GM18520 (cell line): ENCODE measurements at regions not wholly inside any gene's neighbourhood (a gene's known extent, or its start where the extent isn't known, plus 50 kb on each side); places are given as distances from the start of the nearest gene placed in this dataset.
"Not testable (repeated sequence)": the region's sequence is repeated elsewhere in the genome, so short reads cannot be mapped to it uniquely, and the experiment has no call there.

ENCODE experiments used
- ATAC-seq: cut with Tn5 transposase; IDR thresholded peaks from one replicate; pipeline ENCODE4 v1.9.1; 2021; ENCODE audit not compliant: unreplicated experiment

DNA sequence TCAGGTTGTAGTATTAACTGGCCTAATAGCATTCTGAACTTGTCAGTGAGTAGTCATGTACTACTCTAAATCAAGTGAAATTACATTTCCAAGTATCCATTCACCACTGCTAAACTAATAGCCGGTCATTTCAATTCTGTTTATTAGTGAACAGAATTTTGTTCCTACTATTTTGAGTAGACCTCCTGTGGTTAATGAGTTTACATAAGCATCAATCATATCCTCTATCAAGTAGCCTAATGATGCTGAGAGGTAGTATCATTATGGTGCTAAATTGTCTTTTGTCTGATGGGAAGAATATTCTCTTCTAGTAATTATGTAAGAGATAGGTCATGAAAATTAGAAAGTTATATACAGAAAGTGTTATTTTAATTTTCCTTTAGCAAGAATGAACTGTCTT, 602.8 kb downstream of the KCNT2 start:
- no peak for ATAC-seq

DNA sequence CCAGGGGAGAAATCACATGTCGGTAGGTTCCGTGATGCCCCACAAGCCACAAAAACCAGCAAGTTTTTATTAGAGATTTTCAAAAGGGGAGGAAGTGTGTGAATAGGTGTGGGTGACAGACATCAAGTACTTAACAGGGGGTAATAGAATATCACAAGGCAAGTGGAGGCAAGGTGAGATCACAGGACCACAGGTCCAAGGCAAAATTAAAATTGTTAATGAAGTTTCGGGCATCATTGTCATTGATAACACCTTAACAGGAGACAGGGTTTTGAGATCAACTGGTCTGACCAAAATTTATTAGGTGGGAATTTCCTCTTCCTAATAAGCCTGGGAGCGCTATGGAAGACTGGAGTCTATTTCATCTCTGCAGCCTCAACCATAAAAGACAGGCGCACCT, 603.9 kb downstream of the KCNT2 start:
- not testable (repeated sequence) for ATAC-seq

DNA sequence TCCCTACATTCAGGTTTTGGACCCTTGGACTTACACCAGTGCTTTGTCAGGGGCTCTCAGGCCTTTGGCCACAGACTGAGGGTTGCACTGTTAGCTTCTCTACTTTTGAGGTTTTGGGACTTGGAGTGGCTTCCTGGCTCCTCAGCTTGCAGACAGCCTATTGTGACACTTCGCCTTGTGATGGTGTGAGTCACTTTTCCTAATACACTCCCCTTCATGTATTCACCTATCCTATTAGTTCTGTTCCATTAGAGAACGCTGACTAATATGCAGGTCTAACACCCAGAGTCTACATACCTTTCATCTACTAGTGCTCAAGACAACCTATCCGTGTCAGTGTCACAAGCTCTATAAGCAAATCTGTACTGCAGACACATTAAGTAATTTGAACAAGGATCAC, 605.3 kb downstream of the KCNT2 start:
- ATAC-seq = no peak

DNA sequence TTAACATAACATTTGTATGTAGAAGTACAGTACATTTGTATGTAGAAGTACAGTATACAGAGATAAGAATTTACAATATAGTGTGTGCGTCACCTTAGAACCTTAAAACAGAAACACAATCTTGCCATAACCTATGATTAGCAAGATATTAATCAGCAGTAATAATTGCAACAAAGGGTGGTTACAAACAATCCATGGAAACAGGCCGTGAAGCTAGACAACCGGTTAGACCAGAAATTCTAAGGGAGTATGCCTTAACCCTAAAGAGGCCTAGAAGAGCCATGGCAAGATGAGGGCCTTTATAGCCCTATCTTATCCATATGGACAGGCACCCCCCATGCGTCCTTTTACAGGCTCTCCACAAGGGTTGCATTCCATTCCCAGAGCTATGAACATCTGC, 605.9 kb downstream of the KCNT2 start:
- not testable (repeated sequence) for ATAC-seq

DNA sequence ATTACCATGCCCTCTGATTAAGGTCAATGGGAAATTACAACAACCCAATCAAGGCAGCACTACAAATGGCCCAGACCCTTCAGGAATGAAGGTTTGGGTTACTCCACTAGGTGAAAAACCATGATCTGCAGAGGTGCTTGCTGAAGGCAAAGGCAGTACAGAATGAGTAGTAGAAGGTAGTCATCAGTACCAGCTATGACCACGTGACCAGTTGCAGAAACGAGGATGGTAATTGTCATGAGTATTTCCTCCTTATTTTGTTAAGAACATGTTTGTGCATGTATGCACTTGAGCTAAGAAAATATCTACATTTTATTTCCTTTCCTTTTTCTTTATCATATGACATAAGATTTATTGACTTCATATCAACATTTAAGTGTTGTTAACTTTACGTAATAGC, 607.1 kb downstream of the KCNT2 start:
- ATAC-seq = no peak

DNA sequence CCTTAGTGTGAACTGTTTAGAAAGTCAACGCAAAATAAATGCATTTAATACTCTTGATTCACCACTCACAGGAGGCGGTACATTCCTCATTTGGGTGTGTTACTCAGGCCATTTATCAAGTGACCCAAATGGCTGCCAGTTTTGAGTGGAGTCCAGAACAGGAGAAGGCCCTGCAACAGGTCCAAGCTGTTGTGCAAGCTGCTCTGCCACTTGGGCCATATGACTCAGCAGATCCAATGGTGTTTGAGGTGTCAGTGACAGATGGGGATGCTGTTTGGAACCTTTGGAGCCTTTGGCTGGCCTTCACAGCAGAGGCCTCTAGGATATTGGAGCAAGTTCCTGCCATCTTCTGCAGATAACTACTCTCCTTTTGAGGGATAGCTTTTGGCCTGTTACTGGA, 609.2 kb downstream of the KCNT2 start:
- ATAC-seq = no peak

DNA sequence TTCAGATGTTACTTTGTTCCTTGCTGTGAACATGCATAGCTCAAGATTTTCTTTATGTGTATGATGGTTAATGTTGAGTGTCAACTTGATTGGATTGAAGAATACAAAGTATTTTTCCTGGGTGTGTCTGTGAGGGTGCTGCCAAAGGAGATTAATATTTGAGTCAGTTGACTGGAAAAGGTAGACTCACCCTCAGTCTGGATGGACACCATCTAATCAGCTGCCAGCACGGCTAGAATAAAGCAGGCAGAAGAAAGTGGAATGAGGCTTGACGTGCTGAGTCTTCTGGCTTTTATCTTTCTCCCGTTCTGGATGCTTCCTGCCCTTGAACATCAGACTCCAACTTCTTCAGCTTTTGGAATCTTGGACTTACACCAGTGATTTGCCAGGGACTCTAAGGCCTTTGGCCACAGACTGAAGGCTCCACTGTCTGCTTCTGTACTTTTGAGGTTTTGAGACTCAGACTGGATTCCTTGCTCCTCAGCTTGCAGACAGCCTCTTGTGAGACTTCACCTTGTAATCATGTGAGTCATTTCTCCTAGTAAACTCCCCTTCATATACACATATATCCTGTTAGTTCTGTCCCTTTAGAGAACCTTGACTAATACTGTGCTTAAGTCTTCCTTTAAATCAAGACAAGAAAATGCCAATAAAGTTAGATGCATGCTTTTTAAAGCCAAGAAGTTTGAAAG, 626.6 kb downstream of the KCNT2 start:
- no peak for ATAC-seq

DNA sequence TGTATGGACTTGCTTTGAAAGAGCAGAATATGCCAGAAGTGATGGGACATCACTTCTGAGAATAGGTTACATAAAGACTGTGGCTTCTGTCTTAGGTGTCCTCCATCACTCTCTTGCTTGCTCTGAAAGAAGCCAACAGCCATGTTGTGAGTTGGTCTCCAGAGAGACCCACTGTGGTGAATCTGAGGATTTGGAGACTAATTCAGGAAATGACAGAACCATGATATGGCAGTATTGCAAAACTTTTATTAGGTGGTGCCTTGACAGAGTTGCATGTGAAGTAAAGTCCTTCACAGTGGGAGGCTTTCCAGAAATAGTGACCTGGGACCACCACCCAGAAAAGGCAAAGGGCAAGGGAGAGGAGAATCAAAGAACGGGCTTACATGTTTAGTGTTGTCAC, 628.6 kb downstream of the KCNT2 start:
- ATAC-seq = no peak

DNA sequence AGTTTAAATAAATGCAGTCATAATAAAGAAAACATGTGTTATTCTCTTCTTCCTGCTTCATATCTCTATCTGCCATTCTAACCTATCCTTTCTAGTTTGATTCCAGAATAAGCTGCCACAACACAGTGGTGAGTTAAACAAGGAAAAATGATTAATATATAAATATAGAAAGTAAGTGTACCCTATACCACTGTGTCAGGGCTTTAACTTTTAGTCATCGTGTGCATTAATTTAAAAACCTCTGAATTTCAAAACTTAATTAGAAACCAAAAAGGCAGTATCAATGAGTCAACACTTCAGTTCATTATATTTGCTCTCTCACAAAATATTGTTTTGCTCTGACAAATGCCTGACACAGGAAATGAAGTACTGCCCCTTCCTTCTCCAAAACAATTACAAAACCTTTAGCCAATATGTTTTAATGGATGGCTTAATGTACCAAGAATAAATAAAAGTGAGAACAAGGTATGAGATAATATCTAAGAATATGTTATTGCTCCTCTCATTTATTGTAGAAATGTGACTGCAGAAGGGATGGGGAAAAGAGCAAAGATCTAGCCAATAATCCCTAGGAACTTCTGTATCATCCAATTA, 634.8 kb downstream of the KCNT2 start:
- ATAC-seq = no peak

DNA sequence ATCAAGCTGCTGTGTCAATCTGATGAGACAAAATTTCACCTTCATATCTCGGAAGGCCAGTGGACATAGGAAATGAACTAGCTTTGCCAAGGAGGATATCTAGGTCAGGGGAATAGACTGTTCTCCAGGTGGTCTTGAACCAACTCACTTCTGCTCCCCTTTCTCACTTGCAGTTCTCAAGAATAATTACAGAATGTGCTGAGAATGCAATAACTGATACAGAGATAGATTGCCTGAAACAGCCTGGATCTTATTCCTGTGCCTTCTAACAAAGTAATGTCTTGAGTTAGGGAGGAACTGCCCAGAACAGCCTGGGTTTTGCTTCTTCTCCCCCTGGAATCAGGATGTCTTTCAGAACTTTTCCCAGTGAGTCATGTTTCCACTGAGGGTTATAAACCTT, 636.7 kb downstream of the KCNT2 start:
- no peak for ATAC-seq

DNA sequence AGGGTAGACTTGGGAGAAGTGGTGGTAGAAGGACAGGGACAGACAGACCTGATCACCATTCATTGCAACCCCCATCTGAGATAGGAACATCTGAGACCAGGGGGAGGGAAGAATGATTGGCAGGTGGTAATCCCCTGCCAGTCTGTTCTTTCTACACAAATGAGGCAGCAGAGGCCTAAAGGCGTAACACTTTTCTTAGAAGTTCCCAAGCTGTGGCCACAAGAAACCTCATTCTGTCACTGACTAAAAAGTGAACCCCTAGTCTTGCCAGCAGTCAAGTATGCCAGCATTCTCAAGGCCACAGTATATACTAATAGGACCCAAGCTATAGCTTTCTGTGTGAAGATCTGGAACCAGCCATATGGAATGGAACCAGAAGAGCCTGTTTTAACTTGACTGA, 638.0 kb downstream of the KCNT2 start:
- peak; percentile 50 for ATAC-seq

DNA sequence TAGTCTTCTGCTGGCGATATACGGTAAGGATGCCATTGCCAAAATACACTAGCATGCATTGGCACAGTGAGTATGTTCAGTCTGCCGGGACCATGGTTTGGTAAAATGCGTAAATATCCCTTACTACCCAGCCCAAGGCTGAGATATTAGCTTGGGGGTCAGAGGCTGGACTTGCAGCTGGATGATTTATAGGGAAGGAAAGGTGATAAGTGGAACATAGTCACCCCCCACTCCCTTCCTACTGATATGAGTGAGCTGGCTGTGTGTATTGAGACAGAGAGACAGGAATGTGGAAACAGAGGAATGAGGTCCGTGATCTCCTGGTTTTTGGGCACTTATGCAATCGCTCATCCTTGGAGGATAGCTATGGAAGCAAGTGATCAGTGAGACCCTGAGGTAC, 642.8 kb downstream of the KCNT2 start:
- no peak for ATAC-seq

DNA sequence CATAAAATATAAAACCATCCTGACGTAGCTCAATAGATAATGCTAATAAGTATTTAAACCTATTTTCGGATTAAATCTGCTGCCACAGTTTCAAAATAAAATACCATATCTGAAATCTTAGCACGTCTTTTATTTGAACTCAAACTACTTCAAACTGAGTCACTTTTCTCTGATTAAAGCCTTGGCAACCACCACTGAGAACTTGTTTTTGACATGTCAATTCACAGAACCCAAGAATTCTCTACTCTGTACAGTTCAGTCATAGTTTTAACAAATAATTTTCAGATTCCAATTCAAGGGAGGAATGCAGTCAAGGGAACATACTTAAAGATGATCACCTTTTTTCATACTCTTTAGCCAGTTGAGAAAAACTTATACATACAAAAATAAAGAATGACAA, 643.2 kb downstream of the KCNT2 start:
- no peak for ATAC-seq

DNA sequence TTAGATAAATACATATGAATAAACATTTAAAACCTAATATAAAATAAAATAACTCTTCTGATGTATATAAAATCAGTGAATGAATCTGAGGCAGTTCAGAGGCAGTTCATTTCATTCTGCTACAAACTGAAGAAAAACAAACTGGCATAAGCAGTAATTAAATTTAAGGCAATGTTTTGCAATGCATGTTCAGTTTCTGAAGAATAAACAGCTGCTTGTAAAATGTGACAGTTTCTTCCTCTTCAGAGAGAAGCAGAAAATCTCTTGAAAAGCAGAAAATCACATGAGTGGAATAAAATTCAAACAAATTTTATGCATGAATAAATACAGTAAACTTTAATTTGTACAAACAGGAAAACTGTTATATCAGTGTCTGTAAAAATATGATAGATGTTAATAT, 643.7 kb downstream of the KCNT2 start:
- no peak for ATAC-seq

DNA sequence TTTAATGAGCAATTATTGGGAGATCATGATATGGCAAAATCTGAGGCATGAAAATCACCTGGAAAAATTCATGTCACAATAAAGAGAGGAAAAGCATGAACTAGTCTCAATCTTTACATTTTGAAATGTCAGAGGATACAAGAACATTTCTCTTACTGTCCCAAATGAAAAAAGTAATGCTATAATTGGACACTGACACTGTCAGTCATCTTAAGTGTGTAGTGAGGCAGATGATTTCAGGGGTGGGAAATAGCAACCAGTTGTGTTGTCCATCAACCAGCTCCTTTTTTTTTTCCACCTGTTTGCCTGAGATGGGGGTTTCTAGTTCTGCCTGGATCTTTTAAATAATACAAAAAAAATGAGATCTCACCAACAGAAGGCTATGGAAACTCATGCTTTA, 646.2 kb downstream of the KCNT2 start:
- ATAC-seq = no peak

DNA sequence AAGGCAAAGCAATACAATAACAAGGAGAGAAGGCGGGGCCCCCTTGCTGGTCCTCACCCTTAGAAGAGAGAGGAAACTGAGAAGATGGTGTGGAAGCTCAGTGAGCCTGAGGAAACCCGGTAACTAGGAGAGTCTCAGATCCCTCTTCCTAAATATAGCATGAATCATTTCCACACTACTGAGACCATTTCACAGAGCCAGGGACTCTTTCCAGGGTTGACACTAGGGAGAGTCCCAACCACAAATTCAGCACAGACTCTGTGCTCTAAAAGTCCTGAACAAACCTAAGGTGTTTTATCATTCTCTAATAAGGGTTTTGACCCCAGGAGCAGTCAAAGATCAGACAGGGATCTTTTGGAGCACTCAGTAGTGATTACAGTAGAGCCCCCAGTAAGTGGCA, 647.7 kb downstream of the KCNT2 start:
- ATAC-seq = no peak

DNA sequence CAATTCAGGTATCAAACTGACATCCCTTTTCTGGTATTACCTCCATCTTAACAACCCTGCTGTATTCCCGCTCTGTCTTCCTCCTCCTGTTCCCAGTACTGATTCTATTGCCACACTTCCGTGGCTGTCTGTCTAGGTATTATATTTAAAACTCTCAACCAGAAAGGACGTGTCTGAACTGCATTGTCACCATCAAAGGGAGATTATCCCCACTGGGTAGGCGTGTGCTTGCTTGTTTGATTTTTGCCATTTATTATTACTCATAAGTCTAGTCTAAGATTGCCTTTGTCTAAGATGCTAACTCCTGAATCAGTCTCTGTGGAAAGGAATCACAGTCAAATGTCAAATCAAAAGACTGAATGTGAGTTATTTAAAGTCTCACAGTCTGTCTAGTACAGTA, 650.1 kb downstream of the KCNT2 start:
- no peak for ATAC-seq

DNA sequence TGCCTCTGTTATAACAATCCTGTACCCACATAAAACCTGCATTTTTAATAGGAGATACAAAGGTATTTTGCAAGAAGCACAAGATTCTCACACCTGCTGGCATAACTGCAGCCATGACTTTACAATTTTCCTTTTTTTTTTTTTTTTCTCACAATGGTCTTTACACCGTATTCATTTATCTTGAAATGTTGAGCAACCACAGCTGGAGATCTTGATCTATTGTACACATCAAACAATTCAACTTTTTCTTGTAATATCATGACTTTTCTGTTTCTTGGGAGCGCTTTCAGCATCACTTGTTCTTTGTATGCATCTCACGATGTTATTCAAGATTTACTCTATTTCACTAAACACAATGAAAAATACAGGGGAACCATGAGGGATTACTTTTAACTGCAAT, 651.4 kb downstream of the KCNT2 start:
- ATAC-seq = no peak

DNA sequence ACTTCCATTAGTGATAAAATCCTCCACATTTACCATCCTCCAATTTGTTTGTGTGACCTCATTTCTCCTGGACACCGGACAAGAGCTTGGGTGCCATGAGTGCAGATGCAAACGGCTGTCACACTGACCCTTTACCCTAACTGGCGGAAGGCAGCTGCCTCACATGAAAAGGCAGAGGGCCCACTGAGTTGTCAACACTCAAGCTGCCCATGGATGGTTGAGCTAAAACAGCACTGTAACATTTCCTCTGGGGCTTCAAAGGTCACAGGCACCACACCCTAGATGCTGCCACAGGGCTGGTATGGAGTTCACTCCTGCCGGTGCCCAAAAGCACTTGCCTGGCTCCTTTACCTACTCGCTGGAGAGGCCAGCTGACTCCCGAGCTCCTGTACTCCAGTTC, 653.4 kb downstream of the KCNT2 start:
- ATAC-seq = no peak

DNA sequence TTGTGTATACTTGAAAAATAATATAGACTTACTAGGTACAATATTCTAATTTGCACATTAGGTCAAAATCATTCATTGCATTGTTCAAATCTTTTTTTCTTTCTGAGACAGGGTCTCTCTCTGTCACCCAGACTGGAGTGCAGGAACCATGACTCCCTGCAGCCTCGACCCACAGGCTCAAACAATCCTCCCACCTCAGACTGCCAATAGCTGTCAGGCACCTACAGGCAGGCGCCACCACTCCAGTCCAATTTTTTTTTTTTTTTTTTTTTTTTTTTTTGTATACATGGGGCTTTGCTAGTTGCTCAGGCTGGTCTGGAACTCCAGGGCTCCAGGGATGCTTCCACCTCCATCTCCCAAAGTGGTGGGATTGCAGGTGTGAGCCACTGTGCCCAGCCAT, 656.9 kb downstream of the KCNT2 start:
- ATAC-seq = no peak

DNA sequence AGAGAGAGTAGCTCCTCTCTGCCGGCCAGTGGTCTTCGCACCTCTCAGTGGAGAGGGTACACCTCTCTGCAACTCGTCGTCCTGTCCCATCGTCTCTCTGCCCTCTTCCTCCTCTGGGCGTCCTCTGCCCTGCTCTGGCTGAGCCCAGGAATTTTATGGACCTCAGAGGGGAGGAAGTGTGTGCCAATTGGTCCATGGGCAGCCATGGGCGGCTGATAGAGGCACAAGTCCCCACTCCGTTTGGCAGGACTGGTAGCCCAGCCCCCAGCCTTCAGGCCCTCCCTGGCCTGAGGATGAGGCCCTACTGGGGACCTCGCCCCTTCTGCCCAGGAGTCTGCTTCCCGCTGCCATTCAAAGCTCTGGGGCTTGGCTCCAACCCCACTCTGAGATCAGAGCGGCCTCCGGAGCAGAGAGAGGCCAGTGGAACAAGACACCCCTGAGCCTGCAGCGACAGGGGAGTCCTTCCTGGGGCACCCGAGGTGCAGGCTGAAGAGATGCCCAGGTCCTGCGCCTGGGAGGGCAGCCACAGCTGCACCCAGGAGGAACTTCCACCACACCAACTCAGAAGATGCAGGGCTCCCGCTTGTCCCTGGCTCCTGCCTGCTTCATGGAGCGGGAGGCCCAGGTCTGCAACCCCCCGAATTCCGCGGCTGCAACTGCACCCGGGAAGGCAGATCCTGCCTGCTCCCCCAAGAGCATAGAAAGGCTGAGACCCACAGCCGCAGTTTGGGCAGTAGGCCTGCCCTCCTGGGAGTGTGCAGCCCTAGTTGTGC, 659.9 kb downstream of the KCNT2 start:
- no peak for ATAC-seq

DNA sequence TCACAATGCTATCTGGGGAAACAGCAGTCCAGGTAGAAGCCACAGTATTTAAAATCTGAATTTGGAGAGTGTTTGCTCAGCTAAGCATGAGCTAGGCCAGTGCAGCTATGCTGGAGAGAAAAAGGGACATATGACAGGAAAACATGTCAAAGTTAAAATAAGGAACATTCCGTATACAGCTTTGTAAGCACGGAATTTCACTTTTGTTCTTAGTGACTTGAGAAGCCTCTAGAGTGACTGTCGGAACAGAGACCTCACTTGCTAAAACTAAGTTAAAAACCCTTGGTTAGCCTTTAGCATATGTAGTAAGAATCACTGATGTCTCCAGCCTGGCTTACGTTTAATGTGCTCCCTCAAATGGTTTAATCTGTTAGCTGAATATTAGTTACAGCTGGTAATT, 661.7 kb downstream of the KCNT2 start:
- ATAC-seq = no peak
